K562 (cell line): ENCODE measurements at regions not wholly inside any gene's neighbourhood (a gene's known extent, or its start where the extent isn't known, plus 50 kb on each side); places are given as distances from the start of the nearest gene placed in this dataset.

ENCODE experiments used
- BMI1 ChIP-seq: fragments of 150-350 bp; IDR thresholded peaks from 2 replicates; pipeline ENCODE4 v1.6.1; 2014; ENCODE audit warnings: low read length
- EHMT2 ChIP-seq: fragments of 450-650 bp; IDR thresholded peaks from 2 replicates; pipeline ENCODE4 v1.6.1; 2018; ENCODE audit warnings: antibody characterized with exemption
- EP300 ChIP-seq: IDR thresholded peaks from 2 replicates; pipeline ENCODE4 v1.6.1; 2012; ENCODE audit warnings: low read length, improper control_type of control experiment
- FOXP1 ChIP-seq: sonication (generic); formaldehyde crosslinking; IDR thresholded peaks from 2 replicates; pipeline ENCODE4 v1.8.0; 2022; ENCODE audit warnings: mild to moderate bottlenecking, missing genetic modification reagents
- HMG20B ChIP-seq: fragments of 250-450 bp; sonication (Bioruptor Pico); IDR thresholded peaks from 2 replicates; pipeline ENCODE4 v1.5.0; 2021; ENCODE audit warnings: mild to moderate bottlenecking
- IRF2 ChIP-seq: sonication (generic); formaldehyde crosslinking; IDR thresholded peaks from 2 replicates; pipeline ENCODE4 v1.8.1; 2022; ENCODE audit warnings: mild to moderate bottlenecking, missing genetic modification reagents
- KHSRP ChIP-seq: fragments of 450-650 bp; IDR thresholded peaks from 2 replicates; pipeline ENCODE4 v1.6.1; 2017
- RBM22 ChIP-seq: fragments of 200-400 bp; formaldehyde crosslinking; IDR thresholded peaks from 2 replicates; pipeline ENCODE4 v1.6.1; 2018; ENCODE audit warnings: low read length, low read depth; ENCODE audit not compliant: poor library complexity, severe bottlenecking
- TRIM28 ChIP-seq: fragments of 450-650 bp; IDR thresholded peaks from 2 replicates; pipeline ENCODE4 v1.6.1; 2017
- ZC3H4 ChIP-seq: sonication (generic); formaldehyde crosslinking; IDR thresholded peaks from 2 replicates; pipeline ENCODE4 v1.9.0; 2021; ENCODE audit warnings: missing genetic modification reagents, borderline replicate concordance
- TF ChIP-seq, protein P1 (sequence below): sonication (generic); formaldehyde crosslinking; IDR thresholded peaks from 2 replicates; pipeline ENCODE4 v1.8.0; 2023; ENCODE audit warnings: missing genetic modification reagents, mild to moderate bottlenecking, borderline replicate concordance
- TF ChIP-seq, protein P2 (sequence below), 2 experiments: fragments of 450-650 bp in 1 of 2; sonication (generic) in 1 of 2; formaldehyde crosslinking; conservative IDR thresholded peaks; 2 replicates each; pipeline versions ENCODE4 v1.4.0 to v1.8.1; 2020 to 2022; ENCODE audit warnings: mild to moderate bottlenecking in 1 of 2, missing genetic modification reagents in 1 of 2
- TF ChIP-seq, protein P3 (sequence below): fragments of 450-650 bp; IDR thresholded peaks from 2 replicates; pipeline ENCODE4 v1.6.1; 2016
- TF ChIP-seq, protein P4 (sequence below): fragments of 250-450 bp; sonication (Bioruptor Pico); IDR thresholded peaks from 2 replicates; pipeline ENCODE4 v1.5.1; 2021; ENCODE audit warnings: mild to moderate bottlenecking
- TF ChIP-seq, protein P5 (sequence below): fragments of 250-450 bp; sonication (Bioruptor Pico); IDR thresholded peaks from 2 replicates; pipeline ENCODE4 v1.4.0; 2020; ENCODE audit warnings: mild to moderate bottlenecking, moderate library complexity
- TF ChIP-seq, protein P6 (sequence below), 2 experiments: fragments of 450-650 bp; conservative IDR thresholded peaks; 2 replicates each; pipeline ENCODE4 v1.6.1; 2017; ENCODE audit warnings: mild to moderate bottlenecking in 2 of 2, moderate library complexity in 2 of 2

DNA sequence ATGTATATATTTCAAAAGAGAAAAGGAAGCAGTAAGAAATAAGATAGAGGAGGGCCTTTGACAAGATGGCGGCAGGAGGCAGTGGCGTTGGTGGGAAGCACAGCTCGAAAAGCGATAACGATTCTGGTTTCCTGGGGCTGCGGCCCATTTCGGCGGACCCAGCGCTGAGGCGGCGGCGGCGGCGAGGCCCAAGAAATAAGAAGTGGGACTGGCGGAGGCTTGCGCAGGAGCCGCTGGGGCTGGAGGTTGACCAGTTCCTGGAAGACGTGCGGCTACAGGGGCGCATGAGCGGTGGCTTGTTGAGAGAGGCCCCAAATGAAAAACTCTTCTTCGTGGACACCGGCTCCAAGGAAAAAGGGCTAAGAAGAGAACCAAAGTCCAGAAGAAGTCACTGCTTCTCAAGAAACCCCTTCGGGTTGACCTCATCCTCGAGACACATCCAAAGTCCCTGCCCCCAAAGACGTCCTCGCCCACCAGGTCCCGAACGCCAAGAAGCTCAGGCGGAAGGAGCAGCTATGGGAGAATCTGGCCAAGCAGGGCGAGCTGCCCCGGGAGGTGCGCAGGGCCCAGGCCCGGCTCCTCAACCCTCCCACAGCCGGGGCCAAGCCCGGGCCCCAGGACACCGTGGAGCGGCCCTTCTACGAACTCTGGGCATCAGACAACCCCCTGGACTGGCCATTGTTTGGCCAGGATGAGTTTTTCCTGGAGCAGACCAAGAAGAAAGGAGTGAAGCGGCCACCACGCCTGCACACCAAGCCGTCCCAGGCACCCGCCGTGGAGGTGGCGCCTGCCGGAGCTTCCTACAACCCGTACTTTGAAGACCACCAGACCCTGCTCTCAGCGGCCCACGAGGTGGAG is 624.3 kb downstream of the MCTP2 start (continued):
- TF ChIP-seq, protein P1, sequence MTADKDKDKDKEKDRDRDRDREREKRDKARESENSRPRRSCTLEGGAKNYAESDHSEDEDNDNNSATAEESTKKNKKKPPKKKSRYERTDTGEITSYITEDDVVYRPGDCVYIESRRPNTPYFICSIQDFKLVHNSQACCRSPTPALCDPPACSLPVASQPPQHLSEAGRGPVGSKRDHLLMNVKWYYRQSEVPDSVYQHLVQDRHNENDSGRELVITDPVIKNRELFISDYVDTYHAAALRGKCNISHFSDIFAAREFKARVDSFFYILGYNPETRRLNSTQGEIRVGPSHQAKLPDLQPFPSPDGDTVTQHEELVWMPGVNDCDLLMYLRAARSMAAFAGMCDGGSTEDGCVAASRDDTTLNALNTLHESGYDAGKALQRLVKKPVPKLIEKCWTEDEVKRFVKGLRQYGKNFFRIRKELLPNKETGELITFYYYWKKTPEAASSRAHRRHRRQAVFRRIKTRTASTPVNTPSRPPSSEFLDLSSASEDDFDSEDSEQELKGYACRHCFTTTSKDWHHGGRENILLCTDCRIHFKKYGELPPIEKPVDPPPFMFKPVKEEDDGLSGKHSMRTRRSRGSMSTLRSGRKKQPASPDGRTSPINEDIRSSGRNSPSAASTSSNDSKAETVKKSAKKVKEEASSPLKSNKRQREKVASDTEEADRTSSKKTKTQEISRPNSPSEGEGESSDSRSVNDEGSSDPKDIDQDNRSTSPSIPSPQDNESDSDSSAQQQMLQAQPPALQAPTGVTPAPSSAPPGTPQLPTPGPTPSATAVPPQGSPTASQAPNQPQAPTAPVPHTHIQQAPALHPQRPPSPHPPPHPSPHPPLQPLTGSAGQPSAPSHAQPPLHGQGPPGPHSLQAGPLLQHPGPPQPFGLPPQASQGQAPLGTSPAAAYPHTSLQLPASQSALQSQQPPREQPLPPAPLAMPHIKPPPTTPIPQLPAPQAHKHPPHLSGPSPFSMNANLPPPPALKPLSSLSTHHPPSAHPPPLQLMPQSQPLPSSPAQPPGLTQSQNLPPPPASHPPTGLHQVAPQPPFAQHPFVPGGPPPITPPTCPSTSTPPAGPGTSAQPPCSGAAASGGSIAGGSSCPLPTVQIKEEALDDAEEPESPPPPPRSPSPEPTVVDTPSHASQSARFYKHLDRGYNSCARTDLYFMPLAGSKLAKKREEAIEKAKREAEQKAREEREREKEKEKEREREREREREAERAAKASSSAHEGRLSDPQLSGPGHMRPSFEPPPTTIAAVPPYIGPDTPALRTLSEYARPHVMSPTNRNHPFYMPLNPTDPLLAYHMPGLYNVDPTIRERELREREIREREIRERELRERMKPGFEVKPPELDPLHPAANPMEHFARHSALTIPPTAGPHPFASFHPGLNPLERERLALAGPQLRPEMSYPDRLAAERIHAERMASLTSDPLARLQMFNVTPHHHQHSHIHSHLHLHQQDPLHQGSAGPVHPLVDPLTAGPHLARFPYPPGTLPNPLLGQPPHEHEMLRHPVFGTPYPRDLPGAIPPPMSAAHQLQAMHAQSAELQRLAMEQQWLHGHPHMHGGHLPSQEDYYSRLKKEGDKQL (CRISPR knock-in tag), result no peak
- TF ChIP-seq EHMT2, result 0 out of 2 replicates have a peak, but pooled peaks have one; percentile 34
- TF ChIP-seq, protein P2, sequence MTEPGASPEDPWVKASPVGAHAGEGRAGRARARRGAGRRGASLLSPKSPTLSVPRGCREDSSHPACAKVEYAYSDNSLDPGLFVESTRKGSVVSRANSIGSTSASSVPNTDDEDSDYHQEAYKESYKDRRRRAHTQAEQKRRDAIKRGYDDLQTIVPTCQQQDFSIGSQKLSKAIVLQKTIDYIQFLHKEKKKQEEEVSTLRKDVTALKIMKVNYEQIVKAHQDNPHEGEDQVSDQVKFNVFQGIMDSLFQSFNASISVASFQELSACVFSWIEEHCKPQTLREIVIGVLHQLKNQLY (CRISPR knock-in tag; conservative IDR thresholded peaks at IDR 0.05), result no peak
- TF ChIP-seq EP300, result no peak
- no peak for TF ChIP-seq KHSRP
- TF ChIP-seq, protein P3, sequence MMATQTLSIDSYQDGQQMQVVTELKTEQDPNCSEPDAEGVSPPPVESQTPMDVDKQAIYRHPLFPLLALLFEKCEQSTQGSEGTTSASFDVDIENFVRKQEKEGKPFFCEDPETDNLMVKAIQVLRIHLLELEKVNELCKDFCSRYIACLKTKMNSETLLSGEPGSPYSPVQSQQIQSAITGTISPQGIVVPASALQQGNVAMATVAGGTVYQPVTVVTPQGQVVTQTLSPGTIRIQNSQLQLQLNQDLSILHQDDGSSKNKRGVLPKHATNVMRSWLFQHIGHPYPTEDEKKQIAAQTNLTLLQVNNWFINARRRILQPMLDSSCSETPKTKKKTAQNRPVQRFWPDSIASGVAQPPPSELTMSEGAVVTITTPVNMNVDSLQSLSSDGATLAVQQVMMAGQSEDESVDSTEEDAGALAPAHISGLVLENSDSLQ, result no peak
- no peak for TF ChIP-seq IRF2 (CRISPR knock-in tag)
- no peak for TF ChIP-seq BMI1
- TF ChIP-seq TRIM28, result no peak
- TF ChIP-seq, protein P4, sequence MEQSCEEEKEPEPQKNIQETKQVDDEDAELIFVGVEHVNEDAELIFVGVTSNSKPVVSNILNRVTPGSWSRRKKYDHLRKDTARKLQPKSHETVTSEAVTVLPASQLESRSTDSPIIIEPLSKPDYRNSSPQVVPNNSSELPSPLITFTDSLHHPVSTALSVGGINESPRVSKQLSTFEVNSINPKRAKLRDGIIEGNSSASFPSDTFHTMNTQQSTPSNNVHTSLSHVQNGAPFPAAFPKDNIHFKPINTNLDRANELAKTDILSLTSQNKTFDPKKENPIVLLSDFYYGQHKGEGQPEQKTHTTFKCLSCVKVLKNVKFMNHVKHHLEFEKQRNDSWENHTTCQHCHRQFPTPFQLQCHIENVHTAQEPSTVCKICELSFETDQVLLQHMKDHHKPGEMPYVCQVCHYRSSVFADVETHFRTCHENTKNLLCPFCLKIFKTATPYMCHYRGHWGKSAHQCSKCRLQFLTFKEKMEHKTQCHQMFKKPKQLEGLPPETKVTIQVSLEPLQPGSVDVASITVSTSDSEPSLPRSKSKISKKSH (CRISPR knock-in tag), result no peak
- TF ChIP-seq RBM22, result no peak
- TF ChIP-seq FOXP1 (CRISPR knock-in tag), result no peak
- TF ChIP-seq, protein P5, sequence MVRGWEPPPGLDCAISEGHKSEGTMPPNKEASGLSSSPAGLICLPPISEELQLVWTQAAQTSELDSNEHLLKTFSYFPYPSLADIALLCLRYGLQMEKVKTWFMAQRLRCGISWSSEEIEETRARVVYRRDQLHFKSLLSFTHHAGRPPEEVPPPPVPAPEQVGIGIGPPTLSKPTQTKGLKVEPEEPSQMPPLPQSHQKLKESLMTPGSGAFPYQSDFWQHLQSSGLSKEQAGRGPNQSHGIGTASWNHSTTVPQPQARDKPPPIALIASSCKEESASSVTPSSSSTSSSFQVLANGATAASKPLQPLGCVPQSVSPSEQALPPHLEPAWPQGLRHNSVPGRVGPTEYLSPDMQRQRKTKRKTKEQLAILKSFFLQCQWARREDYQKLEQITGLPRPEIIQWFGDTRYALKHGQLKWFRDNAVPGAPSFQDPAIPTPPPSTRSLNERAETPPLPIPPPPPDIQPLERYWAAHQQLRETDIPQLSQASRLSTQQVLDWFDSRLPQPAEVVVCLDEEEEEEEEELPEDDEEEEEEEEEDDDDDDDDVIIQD, result no peak
- TF ChIP-seq, protein P6, sequence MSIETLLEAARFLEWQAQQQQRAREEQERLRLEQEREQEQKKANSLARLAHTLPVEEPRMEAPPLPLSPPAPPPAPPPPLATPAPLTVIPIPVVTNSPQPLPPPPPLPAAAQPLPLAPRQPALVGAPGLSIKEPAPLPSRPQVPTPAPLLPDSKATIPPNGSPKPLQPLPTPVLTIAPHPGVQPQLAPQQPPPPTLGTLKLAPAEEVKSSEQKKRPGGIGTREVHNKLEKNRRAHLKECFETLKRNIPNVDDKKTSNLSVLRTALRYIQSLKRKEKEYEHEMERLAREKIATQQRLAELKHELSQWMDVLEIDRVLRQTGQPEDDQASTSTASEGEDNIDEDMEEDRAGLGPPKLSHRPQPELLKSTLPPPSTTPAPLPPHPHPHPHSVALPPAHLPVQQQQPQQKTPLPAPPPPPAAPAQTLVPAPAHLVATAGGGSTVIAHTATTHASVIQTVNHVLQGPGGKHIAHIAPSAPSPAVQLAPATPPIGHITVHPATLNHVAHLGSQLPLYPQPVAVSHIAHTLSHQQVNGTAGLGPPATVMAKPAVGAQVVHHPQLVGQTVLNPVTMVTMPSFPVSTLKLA (conservative IDR thresholded peaks at IDR 0.05), result no peak
- TF ChIP-seq HMG20B, result no peak
- TF ChIP-seq ZC3H4 (CRISPR knock-in tag), result no peak
